Caco-2 (cell line): ENCODE measurements at regions not wholly inside any gene's neighbourhood (a gene's known extent, or its start where the extent isn't known, plus 50 kb on each side); places are given as distances from the start of the nearest gene placed in this dataset.
"Not testable (repeated sequence)": the region's sequence is repeated elsewhere in the genome, so short reads cannot be mapped to it uniquely, and the experiment has no call there.

ENCODE experiments used
- BruUV-seq: library from RNA; stranded (reverse); fragments of 400-500 nt; replicated peaks from 2 replicates; lab custom pipeline; 2021; lab: Mats Ljungman, UMichigan
- CTCF ChIA-PET: fragments of 300-600 bp; sonication (Branson Sonifier 250); formaldehyde crosslinking; loops from one replicate; lab custom pipeline; 2022; ENCODE audit warnings: antibody characterized with exemption; lab: Charles Lee
- POLR2A ChIA-PET: fragments of 300-600 bp; sonication (Branson Sonifier 250); formaldehyde crosslinking; loops from one replicate; lab custom pipeline; 2022; ENCODE audit warnings: antibody characterized with exemption; lab: Charles Lee
- DNase-seq, 2 experiments: peaks; one replicate each; pipeline versions ENCODE4 v3.0.0 to v3.0.0-alpha.2; 2020 to 2022
- H3K27me3 ChIP-seq: replicated peaks from 2 replicates; pipeline ENCODE4 v1.6.0; 2011; ENCODE audit warnings: low read length; ENCODE audit not compliant: control insufficient read depth, insufficient read depth
- H3K36me3 ChIP-seq: 2 replicates; pipeline ENCODE4 v1.5.1; 2011; ENCODE audit warnings: low read length; ENCODE audit not compliant: control insufficient read depth, insufficient read depth
- H3K4me1 ChIP-seq: fragments of 250-450 bp; sonication (Bioruptor Pico); 2 replicates; pipeline ENCODE4 v1.5.1; 2020; ENCODE audit warnings: mild to moderate bottlenecking
- H3K4me3 ChIP-seq: 2 replicates; pipeline ENCODE4 v1.5.1; 2011; ENCODE audit warnings: low read depth, mild to moderate bottlenecking, control low read depth, low read length
- H3K9me3 ChIP-seq: fragments of 250-450 bp; sonication (Bioruptor Pico); 2 replicates; pipeline ENCODE4 v1.5.1; 2020; ENCODE audit warnings: mild to moderate bottlenecking, moderate library complexity
- H3K27ac Mint-ChIP-seq: one replicate; pipeline ENCODE4 v1.8.0; 2022; ENCODE audit warnings: mixed read lengths; ENCODE audit not compliant: unreplicated experiment
- H3K27me3 Mint-ChIP-seq: one replicate; pipeline ENCODE4 v1.8.0; 2022; ENCODE audit warnings: mixed read lengths; ENCODE audit not compliant: insufficient read depth, unreplicated experiment
- H3K36me3 Mint-ChIP-seq: one replicate; pipeline ENCODE4 v1.8.0; 2022; ENCODE audit warnings: mild to moderate bottlenecking, mixed read lengths; ENCODE audit not compliant: insufficient read depth, unreplicated experiment
- H3K4me1 Mint-ChIP-seq: one replicate; pipeline ENCODE4 v1.8.0; 2022; ENCODE audit warnings: low read depth, mixed read lengths; ENCODE audit not compliant: unreplicated experiment
- H3K4me3 Mint-ChIP-seq: one replicate; pipeline ENCODE4 v1.8.0; 2022; ENCODE audit warnings: mild to moderate bottlenecking, moderate library complexity, mixed read lengths; ENCODE audit not compliant: unreplicated experiment
- H3K9me3 Mint-ChIP-seq: one replicate; pipeline ENCODE4 v1.8.0; 2022; ENCODE audit warnings: mixed read lengths; ENCODE audit not compliant: unreplicated experiment
- CTCF ChIP-seq, 2 experiments: fragments of 200-600 bp in 1 of 2; IDR thresholded peaks; 1 replicate in 1 of 2; 2 replicates in 1 of 2; pipeline versions ENCODE4 v1.5.1 to v1.8.0; 2011 to 2022; ENCODE audit warnings: antibody characterized with exemption in 1 of 2, control low read depth in 1 of 2, inconsistent platforms in 1 of 2, low read depth in 1 of 2, low read length in 1 of 2, mild to moderate bottlenecking in 1 of 2, moderate library complexity in 1 of 2; ENCODE audit not compliant: insufficient read depth in 1 of 2, severe bottlenecking in 1 of 2, unreplicated experiment in 1 of 2
- intact Hi-C: fragments of 100-400 bp; cut with micrococcal nuclease; formaldehyde crosslinking; loops from one replicate; pipeline ENCODE4 v1.10.0; 2022; ENCODE audit not compliant: unreplicated experiment

- BruUV-seq = no TSS peak
- peaks cover 3% of the 10 kb centered on the region for H3K9me3 Mint-ChIP-seq
- no peak for DNase-seq
- POLR2A ChIA-PET = no interaction called here
- no peak overlapping the region for H3K4me3 ChIP-seq
- H3K27me3 Mint-ChIP-seq = peaks cover 2% of the 10 kb centered on the region
- TF ChIP-seq CTCF (IDR thresholded peaks at IDR 0.05; ENCODE audit: insufficient read depth in 1 of 2, low read depth in 1 of 2, low read length in 1 of 2, severe bottlenecking in 1 of 2, unreplicated experiment in 1 of 2) = no peak
- no peaks in the 10 kb centered on the region for H3K36me3 ChIP-seq
- intact Hi-C loops = no loop called here
- no peaks in the 10 kb centered on the region for H3K9me3 ChIP-seq
- H3K4me3 Mint-ChIP-seq = no peak overlapping the region
- H3K27ac Mint-ChIP-seq = no peak overlapping the region
- no peaks in the 10 kb centered on the region for H3K27me3 ChIP-seq
- no peaks in the 10 kb centered on the region for H3K36me3 Mint-ChIP-seq
- H3K4me1 ChIP-seq = no peaks in the 10 kb centered on the region
- CTCF ChIA-PET = no interaction called here
- no peaks in the 10 kb centered on the region for H3K4me1 Mint-ChIP-seq
These were observed 62.5 kb upstream of the GBE1 start for GRCh38 chr3:81823882-81824395.

GRCh38 chr3:81823086-81823485 lies 61.6 kb upstream of the GBE1 start:
- Mint-ChIP-seq H3K4me1 (no peaks in the 10 kb centered on the region), H3K4me3 (no peak overlapping the region), H3K36me3 (no peaks in the 10 kb centered on the region), H3K27ac (no peak overlapping the region), H3K27me3 (peaks cover 2% of the 10 kb centered on the region), H3K9me3 (peaks cover 7% of the 10 kb centered on the region)
- H3K27me3 ChIP-seq = no peaks in the 10 kb centered on the region
- intact Hi-C loops = no loop called here
- H3K4me1 ChIP-seq = no peaks in the 10 kb centered on the region
- BruUV-seq = no TSS peak
- ChIA-PET CTCF (no interaction called here), POLR2A (no interaction called here)
- no peak for DNase-seq
- H3K36me3 ChIP-seq = no peaks in the 10 kb centered on the region
- no peak overlapping the region for H3K4me3 ChIP-seq
- TF ChIP-seq CTCF (IDR thresholded peaks at IDR 0.05; ENCODE audit: insufficient read depth in 1 of 2, low read depth in 1 of 2, low read length in 1 of 2, severe bottlenecking in 1 of 2, unreplicated experiment in 1 of 2) = no peak
- H3K9me3 ChIP-seq = no peaks in the 10 kb centered on the region

DNA sequence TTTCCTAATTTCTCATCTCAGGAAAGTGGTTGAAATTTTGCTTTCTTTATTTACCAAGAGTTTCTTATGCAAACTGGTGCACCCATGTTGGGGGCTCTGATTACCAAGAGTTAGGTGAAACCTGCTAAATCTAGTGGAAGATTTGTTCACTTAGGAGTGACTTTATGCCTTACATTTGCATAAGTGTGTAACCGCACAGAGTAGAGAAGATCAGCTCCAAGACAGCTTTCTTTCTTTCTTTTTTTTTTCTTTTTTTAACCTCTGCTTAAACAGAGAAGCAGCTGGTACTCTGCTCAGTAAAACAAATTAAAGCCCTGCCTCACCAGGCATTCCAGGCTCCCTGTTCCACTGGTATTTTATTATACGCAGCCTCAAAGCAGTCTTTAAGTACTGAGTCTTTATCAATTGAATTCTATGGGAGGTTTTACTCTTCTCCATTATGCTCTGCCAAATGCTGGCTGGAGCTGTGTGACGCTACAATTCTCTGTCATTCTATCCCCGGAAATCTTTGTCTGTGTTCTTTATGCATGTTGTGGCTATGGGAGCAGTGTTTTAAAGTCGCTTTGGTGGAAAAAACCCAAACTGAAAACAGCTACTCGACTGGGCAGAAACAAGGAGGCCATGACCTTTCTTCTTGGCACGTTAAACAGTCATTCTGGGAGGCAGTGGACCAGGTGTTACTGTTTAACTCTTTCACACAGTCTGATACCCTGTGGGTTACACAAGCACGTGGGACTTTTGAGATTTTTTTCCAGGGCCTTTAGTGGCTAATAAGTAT lies 55.2 kb upstream of the GBE1 start:
- Histone ChIP-seq H3K9me3 (no peaks in the 10 kb centered on the region), H3K4me3 (no peak overlapping the region), H3K36me3 (no peaks in the 10 kb centered on the region), H3K4me1 (no peaks in the 10 kb centered on the region), H3K27me3 (no peaks in the 10 kb centered on the region)
- Mint-ChIP-seq H3K36me3 (no peaks in the 10 kb centered on the region), H3K27me3 (no peaks in the 10 kb centered on the region), H3K9me3 (peaks cover 7% of the 10 kb centered on the region), H3K27ac (no peak overlapping the region), H3K4me1 (no peaks in the 10 kb centered on the region), H3K4me3 (no peak overlapping the region)
- POLR2A ChIA-PET = no interaction called here
- TF ChIP-seq CTCF (IDR thresholded peaks at IDR 0.05; ENCODE audit: insufficient read depth in 1 of 2, low read depth in 1 of 2, low read length in 1 of 2, severe bottlenecking in 1 of 2, unreplicated experiment in 1 of 2) = no peak
- CTCF ChIA-PET = no interaction called here
- DNase-seq = no peak
- no TSS peak for BruUV-seq
- intact Hi-C loops = no loop called here

DNA sequence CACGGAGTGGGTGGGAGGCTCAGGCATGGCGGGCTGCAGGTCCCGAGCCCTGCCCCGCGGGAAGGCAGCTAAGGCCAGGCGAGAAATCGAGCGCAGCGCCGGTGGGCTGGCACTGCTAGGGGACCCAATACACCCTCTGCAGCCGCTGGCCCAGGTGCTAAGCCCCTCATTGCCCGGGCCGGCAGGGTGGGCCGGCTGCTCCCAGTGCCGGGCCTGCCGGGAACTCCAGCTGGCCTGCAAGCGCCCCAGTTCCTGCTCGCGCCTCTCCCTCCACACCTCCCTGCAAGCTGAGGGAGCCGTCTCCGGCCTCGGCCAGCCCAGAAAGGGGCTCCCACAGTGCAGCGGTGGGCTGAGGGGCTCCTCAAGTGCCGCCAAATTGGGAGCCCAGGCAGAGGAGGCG lies 50.7 kb upstream of the GBE1 start:
- DNase-seq, H3K27me3 ChIP-seq, H3K4me1 ChIP-seq, H3K4me1 Mint-ChIP-seq, H3K36me3 ChIP-seq, H3K27me3 Mint-ChIP-seq, H3K36me3 Mint-ChIP-seq, H3K27ac Mint-ChIP-seq, H3K4me3 ChIP-seq, H3K4me3 Mint-ChIP-seq, H3K9me3 ChIP-seq, BruUV-seq, H3K9me3 Mint-ChIP-seq, POLR2A ChIA-PET, intact Hi-C loops: not testable (repeated sequence)
- CTCF ChIA-PET = interaction anchor here (0.6 kb wide), 1 partner anchor 216 kb away, joined by 3 read pairs; no protein-coding TSS in a partner anchor
